H1 (cell line): ENCODE measurements at regions not wholly inside any gene's neighbourhood (a gene's known extent, or its start where the extent isn't known, plus 50 kb on each side); places are given as distances from the start of the nearest gene placed in this dataset.

Experiments
- BRCA1 ChIP-seq: IDR thresholded peaks from 2 replicates; pipeline ENCODE4 v1.6.1; 2012; ENCODE audit warnings: low read depth, low read length, improper control_type of control experiment
- CHD7 ChIP-seq: fragments of 300-600 bp; sonication (generic); IDR thresholded peaks from 2 replicates; pipeline ENCODE4 v1.7.1; 2012; ENCODE audit warnings: low read length, moderate library complexity, mild to moderate bottlenecking, inconsistent platforms; ENCODE audit not compliant: insufficient replicate concordance
- GTF2F1 ChIP-seq: IDR thresholded peaks from 2 replicates; pipeline ENCODE4 v1.6.1; 2012; ENCODE audit warnings: low read depth, low read length, improper control_type of control experiment, borderline replicate concordance
- KDM1A ChIP-seq: fragments of 200-600, 300-600 bp; sonication (generic); IDR thresholded peaks from 2 replicates; pipeline ENCODE4 v1.7.1; 2016; ENCODE audit warnings: mild to moderate bottlenecking, low read length, borderline replicate concordance

- TF ChIP-seq CHD7 (no peak), BRCA1 (no peak), KDM1A (no peak), GTF2F1 (no peak)
- TF ChIP-seq, all 59 proteins: peak for 0
Measured at GRCh38 chr7:110119883-110120581, 970.9 kb upstream of the LRRN3 start (continued).
